AG04450 (cell line): ENCODE measurements at regions not wholly inside any gene's neighbourhood (a gene's known extent, or its start where the extent isn't known, plus 50 kb on each side); places are given as distances from the start of the nearest gene placed in this dataset.

ENCODE experiments used
- CTCF ChIA-PET: fragments of 300-600, 350-600 bp; formaldehyde crosslinking; extraction: SDS; loops from one replicate; lab custom pipeline; 2022; ENCODE audit warnings: antibody characterized with exemption, inconsistent platforms; lab: Charles Lee
- POLR2A ChIA-PET: fragments of 350-600 bp; formaldehyde crosslinking; extraction: SDS; loops from one replicate; lab custom pipeline; 2021; ENCODE audit warnings: antibody characterized with exemption, inconsistent platforms; lab: Yijun Ruan, JAX
- DNase-seq: peaks from one replicate; pipeline ENCODE4 v3.0.0-alpha.2; 2011; ENCODE audit warnings: low read depth, low spot score
- H3K27ac ChIP-seq: one replicate; pipeline ENCODE4 v1.5.1; 2012; ENCODE audit warnings: low read depth, low read length, control low read depth
- H3K27me3 ChIP-seq: one replicate; pipeline ENCODE4 v1.6.0; 2012; ENCODE audit warnings: low read length; ENCODE audit not compliant: control insufficient read depth, insufficient read depth
- H3K4me3 ChIP-seq: 2 replicates; pipeline ENCODE4 v1.5.1; 2011; ENCODE audit warnings: mild to moderate bottlenecking, low read depth, low read length, control low read depth
- H3K9me3 ChIP-seq: 2 replicates; pipeline ENCODE4 v1.5.1; 2012; ENCODE audit warnings: low read length; ENCODE audit not compliant: control insufficient read depth, insufficient read depth
- CTCF ChIP-seq: IDR thresholded peaks from 2 replicates; pipeline ENCODE4 v1.5.1; 2011; ENCODE audit warnings: low read depth, low read length, control low read depth, inconsistent platforms

GRCh38 chr13:81615031-81615430 is 1274.1 kb upstream of the SPRY2 start:
- POLR2A ChIA-PET, result no interaction called here
- no peak for TF ChIP-seq CTCF

GRCh38 chr13:81610644-81611043 is 1269.7 kb upstream of the SPRY2 start:
- ChIA-PET CTCF (no interaction called here), POLR2A (no interaction called here)
- Histone ChIP-seq H3K4me3 (no peak overlapping the region), H3K27me3 (no peaks in the 10 kb centered on the region), H3K27ac (no peak overlapping the region), H3K9me3 (peaks cover 8% of the 10 kb centered on the region)
- no peak for TF ChIP-seq CTCF
- no peak for DNase-seq

More at GRCh38 chr13:81615031-81615430, 1274.1 kb upstream of the SPRY2 start:
- Histone ChIP-seq H3K4me3 (no peak overlapping the region), H3K27me3 (no peaks in the 10 kb centered on the region), H3K9me3 (no peaks in the 10 kb centered on the region; the same call in 1 of the 2 replicates), H3K27ac (no peak overlapping the region)
- CTCF ChIA-PET, result no interaction called here
- DNase-seq, result no peak

- DNase-seq, result no peak
- CTCF ChIA-PET, result no interaction called here
- Histone ChIP-seq H3K9me3 (peaks cover 8% of the 10 kb centered on the region), H3K27me3 (no peaks in the 10 kb centered on the region), H3K4me3 (no peak overlapping the region), H3K27ac (no peak overlapping the region)
- no peak for TF ChIP-seq CTCF
- POLR2A ChIA-PET, result no interaction called here
Measured at GRCh38 chr13:81609335-81609734, 1268.4 kb upstream of the SPRY2 start.

- TF ChIP-seq CTCF, result no peak
- Histone ChIP-seq H3K9me3 (peaks cover 8% of the 10 kb centered on the region), H3K4me3 (no peak overlapping the region), H3K27ac (no peak overlapping the region), H3K27me3 (no peaks in the 10 kb centered on the region)
- POLR2A ChIA-PET, result no interaction called here
- DNase-seq, result no peak
- CTCF ChIA-PET, result no interaction called here
Measured at GRCh38 chr13:81606074-81606473, 1265.1 kb upstream of the SPRY2 start.

- ChIA-PET POLR2A (no interaction called here), CTCF (no interaction called here)
- Histone ChIP-seq H3K27ac (no peak overlapping the region), H3K9me3 (peaks cover 6% of the 10 kb centered on the region), H3K4me3 (no peak overlapping the region), H3K27me3 (no peaks in the 10 kb centered on the region)
- TF ChIP-seq CTCF, result no peak
- no peak for DNase-seq
Measured at GRCh38 chr13:81602241-81602640, 1261.3 kb upstream of the SPRY2 start.
